HG03520 (cell line): ENCODE measurements at regions not wholly inside any gene's neighbourhood (a gene's known extent, or its start where the extent isn't known, plus 50 kb on each side); places are given as distances from the start of the nearest gene placed in this dataset.

Source experiments
- ATAC-seq: cut with Tn5 transposase; IDR thresholded peaks from one replicate; pipeline ENCODE4 v1.9.1; 2021; ENCODE audit warnings: mild to moderate bottlenecking, moderate library complexity; ENCODE audit not compliant: unreplicated experiment

DNA sequence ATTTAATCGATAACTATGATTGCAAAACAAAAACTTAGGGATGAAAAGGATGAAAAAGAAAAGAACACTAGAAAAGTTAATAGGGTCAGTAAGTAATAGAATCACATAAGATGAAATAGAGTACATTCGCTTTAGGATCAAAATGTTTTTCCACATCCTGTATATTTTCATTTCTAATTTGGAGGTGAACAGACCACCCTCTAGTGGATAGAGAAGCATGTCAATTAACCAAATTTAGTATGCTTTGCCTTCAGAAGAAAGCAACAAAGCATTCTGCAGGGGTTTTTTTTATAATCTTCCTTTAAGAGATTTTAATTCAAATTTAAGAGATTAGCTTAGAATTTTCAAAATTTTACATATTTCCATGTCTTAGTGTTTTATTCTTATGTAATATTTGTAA is 611.0 kb upstream of the SGCG start:
- no peak for ATAC-seq

DNA sequence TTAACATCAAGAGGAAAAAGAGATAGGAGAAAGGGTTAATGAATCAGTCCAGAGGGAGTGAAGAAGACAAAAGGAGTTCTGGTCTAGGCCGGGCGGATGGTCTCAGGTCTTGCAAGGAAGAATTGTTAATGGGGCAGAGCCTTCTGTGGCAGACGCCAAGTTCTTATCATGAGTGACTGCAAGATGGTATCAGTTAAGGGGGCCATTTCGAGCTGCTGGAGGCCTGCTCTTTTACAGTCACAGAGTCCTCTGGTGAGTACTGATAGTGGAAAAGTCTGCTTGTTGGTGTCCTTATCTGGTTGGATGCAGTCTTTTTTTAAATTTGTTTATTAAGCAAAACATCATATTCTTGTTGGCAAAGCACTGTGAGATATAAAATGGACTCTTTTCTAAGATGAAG is 590.9 kb upstream of the SGCG start:
- ATAC-seq, result no peak

- ATAC-seq, result no peak
These were observed 588.3 kb upstream of the SGCG start for GRCh38 chr13:22592515-22592914.

DNA sequence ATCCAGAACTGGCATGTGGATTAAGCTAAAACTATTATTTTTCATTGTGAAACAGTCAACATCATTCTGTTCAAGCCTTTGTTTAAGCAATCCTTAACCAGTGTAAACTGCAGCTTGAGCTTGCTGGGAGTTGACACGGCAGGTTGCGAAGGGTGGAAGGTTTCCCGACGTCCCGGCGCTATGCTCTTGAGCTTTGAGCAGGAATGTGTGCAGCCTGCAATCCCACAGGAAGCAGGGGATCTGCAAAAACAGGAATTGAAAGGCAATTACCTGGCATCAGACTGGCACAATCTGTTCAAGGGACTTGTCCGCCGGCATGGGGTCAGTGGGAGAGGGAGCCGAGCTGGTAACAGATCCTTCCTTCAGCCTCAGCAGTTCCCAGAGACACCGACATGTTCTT is 586.7 kb upstream of the SGCG start:
- ATAC-seq, result no peak

DNA sequence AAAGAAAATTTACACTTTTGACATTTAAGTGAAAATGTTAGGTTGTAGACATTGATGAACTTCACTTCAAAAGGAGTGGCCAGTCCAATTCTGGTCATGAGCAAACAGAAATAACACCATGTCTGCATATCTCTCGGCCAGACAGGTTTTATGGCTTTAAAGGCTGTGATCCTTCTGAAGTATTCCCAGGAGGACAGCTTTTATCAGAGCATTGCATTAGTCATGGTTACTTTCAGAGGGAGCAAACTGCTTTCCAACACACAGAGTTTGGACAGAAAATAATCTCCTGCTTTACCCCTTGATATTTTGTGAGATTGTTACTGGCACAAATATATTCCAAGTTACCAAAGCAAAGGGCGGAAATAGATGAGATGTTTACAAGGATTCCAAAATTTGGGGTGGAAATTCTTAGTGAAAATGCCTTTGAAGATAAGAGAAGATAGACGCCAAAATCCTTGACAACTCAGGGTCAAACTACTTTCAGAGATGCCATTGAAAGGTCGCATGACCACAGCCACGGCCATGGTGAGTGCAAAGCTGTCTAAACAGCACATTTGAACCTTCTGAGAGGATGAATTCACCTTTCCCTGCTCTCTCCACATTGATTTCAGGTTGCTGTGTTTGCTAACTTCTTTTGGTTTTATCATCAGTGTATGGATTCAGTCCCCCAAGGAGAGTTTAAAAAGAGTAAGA is 584.5 kb upstream of the SGCG start:
- no peak for ATAC-seq

DNA sequence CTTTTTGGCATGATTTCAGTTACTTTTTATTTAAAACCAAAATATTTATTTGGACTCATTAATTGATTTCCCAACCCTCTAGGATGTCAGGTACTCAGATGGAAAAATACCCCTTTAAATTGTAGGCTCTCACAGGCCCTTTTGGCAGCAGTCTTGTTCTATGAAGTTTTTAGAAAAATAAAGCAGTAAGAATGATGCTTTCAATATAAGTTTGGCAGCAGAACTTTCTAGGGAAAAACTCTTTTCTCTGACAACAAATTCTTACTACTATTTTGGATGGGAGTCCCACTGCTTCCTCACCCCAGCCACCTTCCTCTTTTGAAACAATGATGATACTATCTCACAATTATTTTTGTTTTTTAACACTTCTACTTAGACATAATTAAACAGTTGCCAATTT is 581.6 kb upstream of the SGCG start:
- ATAC-seq, result no peak

- ATAC-seq, result no peak
These were observed 562.8 kb upstream of the SGCG start for GRCh38 chr13:22618002-22618401.

DNA sequence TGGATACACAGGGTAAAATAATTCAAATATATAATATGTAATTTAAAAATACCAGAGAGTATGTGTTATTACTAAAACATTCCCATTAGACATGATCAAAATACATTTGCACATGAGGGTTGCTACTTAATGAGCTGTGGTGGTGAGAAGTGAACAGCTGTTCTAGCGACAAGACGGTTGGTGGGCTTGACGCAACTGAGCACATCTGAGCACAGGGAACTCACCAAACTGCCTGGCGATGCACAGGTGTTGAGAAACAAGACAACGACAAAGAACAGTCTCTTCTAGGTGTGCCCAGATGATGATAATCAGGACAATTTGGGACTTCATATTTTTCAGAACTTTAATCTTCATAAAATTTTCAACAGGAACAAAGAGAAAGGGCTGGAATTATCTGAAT is 555.1 kb upstream of the SGCG start:
- ATAC-seq, result no peak

DNA sequence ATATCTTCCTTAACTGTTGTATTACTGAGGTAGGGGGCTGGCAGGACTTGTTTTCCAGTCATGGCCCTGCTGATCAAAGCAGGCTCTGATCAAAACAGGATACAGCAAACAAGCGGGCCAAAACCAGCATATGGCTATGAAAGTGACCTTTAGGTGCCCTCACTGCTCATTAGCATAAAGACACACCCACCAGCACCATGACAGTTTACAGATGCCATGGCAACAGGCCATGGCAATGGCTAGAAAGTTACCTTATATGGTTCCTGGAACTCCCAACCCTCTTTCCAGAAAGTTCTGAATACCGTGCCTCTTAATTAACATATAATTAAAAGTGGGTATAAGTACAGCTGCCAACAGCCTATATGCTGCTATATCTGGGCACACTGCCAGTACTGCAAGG is 551.4 kb upstream of the SGCG start:
- no peak for ATAC-seq

GRCh38 chr13:22642088-22642487 is 538.7 kb upstream of the SGCG start:
- no peak for ATAC-seq

DNA sequence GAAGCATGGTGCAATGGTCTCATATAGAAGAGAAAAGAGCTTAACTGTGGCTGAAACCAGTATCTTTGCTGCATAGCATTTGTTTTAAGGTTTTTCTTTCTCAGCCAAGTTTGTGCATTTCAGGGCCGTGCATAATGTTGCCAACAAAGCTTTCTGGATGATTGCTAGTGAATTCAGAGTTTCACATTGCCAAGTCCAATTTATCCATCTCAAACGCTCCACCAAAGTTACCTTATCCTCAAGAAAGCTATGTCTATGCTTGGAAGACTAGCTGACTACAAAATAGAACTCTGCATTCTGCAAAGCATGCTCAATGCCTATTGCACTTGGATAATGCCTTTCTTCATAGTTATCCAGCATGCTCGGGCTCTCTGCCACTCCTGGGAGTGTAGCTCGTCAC is 535.8 kb upstream of the SGCG start:
- no peak for ATAC-seq

GRCh38 chr13:22647156-22647850 is 533.5 kb upstream of the SGCG start:
- no peak for ATAC-seq

GRCh38 chr13:22648320-22648801 is 532.4 kb upstream of the SGCG start:
- ATAC-seq, result no peak

- ATAC-seq, result no peak
These were observed 528.0 kb upstream of the SGCG start for GRCh38 chr13:22652796-22653195.

GRCh38 chr13:22653866-22654265 is 526.9 kb upstream of the SGCG start:
- ATAC-seq, result no peak

DNA sequence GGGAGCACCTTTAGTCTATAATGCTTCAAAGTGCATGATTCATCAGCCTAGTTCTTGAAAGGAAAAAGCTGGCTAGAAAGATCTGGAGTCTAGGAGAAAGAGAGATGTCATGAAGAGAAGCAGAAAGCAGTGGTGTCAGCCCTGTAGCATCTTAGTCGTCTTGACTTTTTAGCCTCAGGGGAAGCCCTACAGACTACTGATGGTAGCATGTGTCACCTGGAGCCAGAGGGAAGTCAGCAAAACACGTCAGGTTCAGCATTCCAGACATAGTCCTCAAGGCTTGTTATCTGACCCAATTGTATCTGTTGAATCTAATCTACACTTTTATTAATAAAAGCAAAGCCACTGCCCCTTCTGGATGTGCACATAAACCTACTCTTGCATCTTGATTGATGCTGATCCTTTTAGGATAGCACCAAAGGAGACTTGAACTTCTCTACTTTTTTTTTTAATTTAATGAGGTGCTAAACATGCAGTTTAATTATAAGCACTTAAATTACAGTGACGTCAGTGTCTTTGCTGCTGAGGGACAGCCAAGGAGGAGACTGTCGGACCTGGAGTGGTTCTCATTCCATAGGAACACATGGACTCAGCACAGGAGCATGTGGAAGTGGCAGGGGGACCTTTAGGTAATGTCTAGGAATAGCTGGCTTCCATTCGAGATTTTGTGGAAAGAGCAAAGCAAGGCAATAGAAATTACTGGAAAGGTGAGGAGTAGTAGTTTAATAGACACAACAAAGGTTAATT is 525.5 kb upstream of the SGCG start:
- ATAC-seq, result no peak

- ATAC-seq, result no peak
These were observed 518.0 kb upstream of the SGCG start for GRCh38 chr13:22662771-22663170.

DNA sequence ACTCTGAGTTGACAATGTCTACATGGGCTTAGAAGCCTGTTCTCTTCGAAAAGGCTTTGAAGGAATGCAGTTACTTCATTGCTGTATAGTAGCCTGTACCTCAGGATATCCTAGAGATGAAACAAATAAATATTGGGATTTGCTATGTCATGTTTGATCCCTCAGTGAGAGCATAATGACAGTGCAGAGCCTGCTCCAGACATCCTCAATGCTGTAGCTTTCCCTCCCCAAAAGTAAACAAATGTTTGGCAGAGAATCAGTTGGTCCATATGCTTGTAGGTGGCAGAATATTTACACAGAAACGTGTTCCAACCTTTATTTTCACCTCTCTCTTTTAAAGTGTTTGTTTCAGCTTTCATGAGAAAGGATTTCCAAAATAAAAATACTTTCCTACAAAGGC is 515.3 kb upstream of the SGCG start:
- ATAC-seq, result no peak

DNA sequence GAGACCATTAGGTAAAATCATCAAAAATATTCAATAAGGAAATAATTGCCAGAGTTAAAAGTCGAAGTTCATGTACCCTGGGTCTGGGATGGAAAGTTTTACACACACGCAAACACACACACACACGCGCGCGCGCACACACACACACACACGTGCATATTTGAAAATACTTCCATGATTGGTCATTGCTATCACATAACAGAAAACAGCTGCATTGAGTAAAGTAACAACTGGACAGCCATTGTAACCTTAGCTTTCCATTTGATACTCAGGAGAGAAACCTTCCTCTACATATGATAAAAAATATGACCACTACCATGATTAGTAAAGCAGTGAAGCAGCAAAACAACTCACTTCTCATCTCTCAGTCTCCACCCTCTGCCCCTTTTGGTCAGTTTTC is 490.0 kb upstream of the SGCG start:
- no peak for ATAC-seq

- ATAC-seq, result no peak
These were observed 487.1 kb upstream of the SGCG start for GRCh38 chr13:22693691-22694090.

DNA sequence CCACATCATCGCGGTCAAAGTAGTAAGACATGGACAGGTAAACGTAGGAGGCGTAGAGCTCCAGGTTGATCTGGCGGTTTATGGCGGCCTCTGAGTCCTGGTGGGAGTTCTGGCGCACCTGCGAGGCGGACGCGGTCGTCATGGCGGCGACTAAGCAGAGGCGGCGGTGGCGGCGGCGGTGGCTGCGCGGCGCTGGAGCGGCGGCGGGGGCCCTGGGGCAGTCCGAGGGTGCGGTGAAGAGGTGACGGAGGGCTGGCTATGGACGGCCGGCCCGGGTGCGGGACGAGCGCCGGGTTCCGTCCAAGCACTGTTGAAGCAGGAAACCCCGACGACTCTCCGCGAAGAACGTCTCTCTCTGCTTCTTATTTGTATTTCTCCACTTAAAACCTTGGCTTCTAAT is 484.3 kb upstream of the SGCG start:
- no peak for ATAC-seq

GRCh38 chr13:22698467-22698866 is 482.3 kb upstream of the SGCG start:
- no peak for ATAC-seq
